OCI-LY1 (cell line): ENCODE measurements at regions not wholly inside any gene's neighbourhood (a gene's known extent, or its start where the extent isn't known, plus 50 kb on each side); places are given as distances from the start of the nearest gene placed in this dataset.

Experiments used
- CTCF ChIP-seq: fragments of 200-600 bp; sonication (generic), shearing (Covaris generic); IDR thresholded peaks from 2 replicates; pipeline ENCODE4 v1.5.1; 2017; ENCODE audit warnings: mild to moderate bottlenecking, antibody characterized with exemption, low read length, moderate library complexity, mixed read lengths
- EZH2 ChIP-seq: fragments of 200-600 bp; sonication (generic), shearing (Covaris generic); IDR thresholded peaks from 2 replicates; pipeline ENCODE4 v1.8.0; 2017; ENCODE audit warnings: borderline replicate concordance, mixed run types, mild to moderate bottlenecking, antibody characterized with exemption, low read length, moderate library complexity, mixed read lengths

- TF ChIP-seq CTCF (no peak), EZH2 (no peak)
These were observed 106.4 kb upstream of the DPYD start for GRCh38 chr1:98027103-98027705.
